ENCODE measurements at regions not wholly inside any gene's neighbourhood (a gene's known extent, or its start where the extent isn't known, plus 50 kb on each side); places are given as distances from the start of the nearest gene placed in this dataset.

GRCh38 chr2:35794796-35795450 lies 560.7 kb upstream of the CRIM1 start:
- no peak for TF ChIP-seq CTCF (IDR thresholded peaks at IDR 0.05)
- no peak for TF ChIP-seq POLR2AphosphoS5 (IDR thresholded peaks at IDR 0.05)
